ENCODE measurements at regions not wholly inside any gene's neighbourhood (a gene's known extent, or its start where the extent isn't known, plus 50 kb on each side); places are given as distances from the start of the nearest gene placed in this dataset.

DNA sequence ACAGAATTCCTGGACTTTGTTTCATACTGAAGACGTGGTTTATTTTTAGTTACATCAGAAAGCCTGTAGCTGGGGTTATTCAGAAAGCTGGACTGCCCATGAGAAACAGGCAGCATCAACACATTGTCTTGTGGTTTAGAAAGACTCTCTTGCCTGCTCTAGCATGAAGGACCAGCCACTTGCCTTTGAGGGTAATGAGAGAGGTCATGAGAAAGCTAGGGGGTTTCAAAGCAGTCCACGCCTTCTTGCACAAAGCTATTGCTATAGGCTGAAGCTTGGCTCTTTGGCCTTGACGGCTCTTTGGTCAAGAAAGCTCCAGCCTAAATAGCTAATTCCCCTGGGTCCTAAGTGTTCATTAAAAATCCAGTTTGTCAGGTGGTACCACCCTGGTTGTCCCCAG, 208.1 kb downstream of the PRDM2 start:
- no peak overlapping the region for H3K27ac Mint-ChIP-seq
- peaks cover 27% of the 10 kb centered on the region for H3K27me3 Mint-ChIP-seq
- peaks cover 5% of the 10 kb centered on the region for H3K9me3 Mint-ChIP-seq
- H3K4me3 Mint-ChIP-seq: no peak overlapping the region
- no peaks in the 10 kb centered on the region for H3K4me1 Mint-ChIP-seq (ENCODE audit: unreplicated experiment)
- no peak for DNase-seq (ENCODE audit: extremely low spot score, unreplicated experiment)
- H3K36me3 Mint-ChIP-seq: no peaks in the 10 kb centered on the region
- TF ChIP-seq CTCF (conservative IDR thresholded peaks at IDR 0.05): no peak

GRCh38 chr1:13911697-13912619, 212.0 kb downstream of the PRDM2 start:
- Mint-ChIP-seq H3K36me3 (no peaks in the 10 kb centered on the region), H3K4me3 (no peak overlapping the region), H3K27me3 (peaks cover 14% of the 10 kb centered on the region), H3K9me3 (no peaks in the 10 kb centered on the region), H3K27ac (no peak overlapping the region), H3K4me1 (ENCODE audit: unreplicated experiment) (no peaks in the 10 kb centered on the region)
- TF ChIP-seq CTCF (conservative IDR thresholded peaks at IDR 0.05): no peak
- no peak for DNase-seq (ENCODE audit: extremely low spot score, unreplicated experiment)

DNA sequence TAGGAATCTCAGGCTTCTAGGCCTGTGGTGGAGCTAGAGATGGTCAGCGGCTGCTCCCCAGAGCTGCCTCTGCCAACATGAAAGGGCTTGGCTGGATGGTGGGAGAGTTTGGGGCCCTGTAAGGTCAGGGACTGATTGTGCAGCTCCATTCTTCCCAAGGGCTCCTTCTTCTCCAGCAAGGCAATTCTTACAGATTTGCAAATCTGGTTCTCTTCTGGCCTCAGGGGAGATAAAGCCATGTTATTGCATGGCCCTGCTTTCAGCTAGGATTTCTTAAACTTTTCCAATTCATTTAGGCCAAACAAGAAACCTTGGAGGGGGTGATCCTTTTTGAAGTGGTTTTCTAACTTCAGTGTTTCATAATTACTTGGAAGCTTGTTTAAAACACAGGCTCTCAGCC, 213.4 kb downstream of the PRDM2 start:
- DNase-seq (ENCODE audit: extremely low spot score, unreplicated experiment): no peak
- no peak overlapping the region for H3K27ac Mint-ChIP-seq
- TF ChIP-seq CTCF (conservative IDR thresholded peaks at IDR 0.05): no peak
- H3K4me3 Mint-ChIP-seq: no peak overlapping the region
- H3K27me3 Mint-ChIP-seq: peaks cover 14% of the 10 kb centered on the region
- no peaks in the 10 kb centered on the region for H3K36me3 Mint-ChIP-seq
- H3K9me3 Mint-ChIP-seq: peaks cover 5% of the 10 kb centered on the region
- H3K4me1 Mint-ChIP-seq (ENCODE audit: unreplicated experiment): no peaks in the 10 kb centered on the region

DNA sequence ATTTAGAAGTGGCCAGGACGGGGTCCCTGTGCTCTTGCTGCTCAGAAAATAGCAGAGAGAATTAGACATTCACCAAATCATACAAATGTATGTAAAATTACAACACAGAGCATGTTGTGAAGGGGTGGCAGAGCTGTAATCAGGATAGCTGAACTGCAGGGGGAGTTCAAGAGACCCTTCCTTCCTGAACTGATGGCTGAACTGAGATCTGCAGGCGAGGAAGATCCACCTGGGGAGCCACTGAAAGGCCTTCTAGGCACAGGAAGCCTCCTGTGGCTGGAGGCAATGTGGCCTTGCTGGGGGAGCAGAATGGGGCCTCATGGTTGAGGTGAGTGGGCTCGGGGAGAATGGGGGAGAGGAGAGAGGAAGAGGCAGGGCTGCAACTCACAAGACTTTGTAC, 216.5 kb downstream of the PRDM2 start:
- no peak for TF ChIP-seq CTCF (conservative IDR thresholded peaks at IDR 0.05)
- H3K27ac Mint-ChIP-seq: no peak overlapping the region
- no peak overlapping the region for H3K4me3 Mint-ChIP-seq

GRCh38 chr1:13917607-13918006, 217.6 kb downstream of the PRDM2 start:
- peaks cover 6% of the 10 kb centered on the region for H3K27me3 Mint-ChIP-seq
- H3K36me3 Mint-ChIP-seq: no peaks in the 10 kb centered on the region
- no peak overlapping the region for H3K27ac Mint-ChIP-seq
- H3K4me1 Mint-ChIP-seq (ENCODE audit: unreplicated experiment): no peaks in the 10 kb centered on the region
- H3K9me3 Mint-ChIP-seq: peaks cover 5% of the 10 kb centered on the region
- no peak overlapping the region for H3K4me3 Mint-ChIP-seq
- TF ChIP-seq CTCF (conservative IDR thresholded peaks at IDR 0.05): no peak
- DNase-seq (ENCODE audit: extremely low spot score, unreplicated experiment): no peak

More for the DNA sequence above, 216.5 kb downstream of the PRDM2 start:
- peaks cover 9% of the 10 kb centered on the region for H3K27me3 Mint-ChIP-seq
- no peaks in the 10 kb centered on the region for H3K4me1 Mint-ChIP-seq (ENCODE audit: unreplicated experiment)
- peaks cover 5% of the 10 kb centered on the region for H3K9me3 Mint-ChIP-seq
- DNase-seq (ENCODE audit: extremely low spot score, unreplicated experiment): no peak
- H3K36me3 Mint-ChIP-seq: no peaks in the 10 kb centered on the region

Data from type B pancreatic cell (in vitro differentiated cells).